ENCODE measurements at regions not wholly inside any gene's neighbourhood (a gene's known extent, or its start where the extent isn't known, plus 50 kb on each side); places are given as distances from the start of the nearest gene placed in this dataset.

- DNase-seq (ENCODE audit: low spot score) = no peak
Measured at GRCh38 chr4:79027656-79028055, 88.4 kb upstream of the PAQR3 start.

GRCh38 chr4:79025170-79025569 is 85.9 kb upstream of the PAQR3 start:
- DNase-seq (ENCODE audit: low spot score) = no peak

GRCh38 chr4:79023799-79024770 is 84.8 kb upstream of the PAQR3 start:
- no peak for DNase-seq (ENCODE audit: low spot score)

- no peak for DNase-seq (ENCODE audit: low spot score)
Measured at GRCh38 chr4:79022529-79022928, 83.3 kb upstream of the PAQR3 start.

GRCh38 chr4:79017481-79017880 is 78.2 kb upstream of the PAQR3 start:
- DNase-seq (ENCODE audit: low spot score) = no peak

- DNase-seq (ENCODE audit: low spot score) = no peak
Measured at GRCh38 chr4:79016878-79017277, 77.6 kb upstream of the PAQR3 start.

GRCh38 chr4:79015411-79015810 is 76.2 kb upstream of the PAQR3 start:
- no peak for DNase-seq (ENCODE audit: low spot score)

- no peak for DNase-seq (ENCODE audit: low spot score)
Measured at GRCh38 chr4:79014230-79014629, 75.0 kb upstream of the PAQR3 start.

- DNase-seq (ENCODE audit: low spot score) = no peak
Measured at GRCh38 chr4:79013756-79014155, 74.5 kb upstream of the PAQR3 start.

- no peak for DNase-seq (ENCODE audit: low spot score)
Measured at GRCh38 chr4:78990938-78991810, 51.9 kb upstream of the PAQR3 start.

- no peak for DNase-seq (ENCODE audit: low spot score)
Measured at GRCh38 chr4:78989697-78990270, 50.5 kb upstream of the PAQR3 start.

All from HT-29 (cell line).